NCI-H2196 treated with DMSO at 0.1 percent for 48 hours (cell line): ENCODE measurements at regions not wholly inside any gene's neighbourhood (a gene's known extent, or its start where the extent isn't known, plus 50 kb on each side); places are given as distances from the start of the nearest gene placed in this dataset.

ENCODE experiments used
- DNase-seq: peaks from one replicate; lab custom pipeline; 2025; ENCODE audit not compliant: unreplicated experiment; lab: John Stamatoyannopoulos, UW

DNA sequence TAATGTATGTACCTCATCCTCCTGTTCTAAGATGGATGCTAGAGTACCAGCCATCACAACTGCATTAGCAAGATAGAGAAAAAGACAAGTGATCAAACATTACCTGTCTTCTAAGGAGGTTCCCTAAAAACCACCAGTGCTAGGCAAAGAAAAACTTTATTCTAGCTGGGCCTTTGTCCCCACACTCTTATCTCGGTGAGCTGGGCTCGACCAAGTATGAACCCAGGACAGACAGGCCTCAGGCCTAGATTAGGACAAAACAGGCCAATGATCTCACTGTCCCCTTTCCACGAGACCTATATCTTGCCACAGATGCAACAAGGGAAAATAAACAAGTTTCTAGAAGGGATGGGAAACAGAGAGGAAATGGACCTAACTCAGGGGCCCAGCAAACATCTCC lies 127.6 kb upstream of the PKDCC start:
- DNase-seq: no peak

DNA sequence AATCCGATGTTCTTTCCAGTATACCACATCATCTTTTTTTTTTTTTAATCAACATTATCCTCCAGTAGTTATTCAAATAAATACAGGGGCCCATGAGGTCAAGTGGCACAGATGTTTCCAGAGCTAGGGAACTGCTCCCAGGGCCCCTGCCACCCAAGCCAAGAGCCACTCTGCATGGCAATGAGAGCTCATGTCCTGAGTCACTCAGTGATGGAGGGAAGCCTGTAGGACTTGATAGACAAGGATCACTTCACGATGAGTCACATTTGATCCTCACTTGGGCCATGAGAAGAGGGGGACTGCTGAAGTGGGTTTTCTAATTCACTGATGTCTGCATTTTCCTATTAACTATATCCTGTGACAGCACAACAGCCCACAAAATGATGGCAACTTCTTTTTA lies 127.0 kb upstream of the PKDCC start:
- DNase-seq: no peak

DNA sequence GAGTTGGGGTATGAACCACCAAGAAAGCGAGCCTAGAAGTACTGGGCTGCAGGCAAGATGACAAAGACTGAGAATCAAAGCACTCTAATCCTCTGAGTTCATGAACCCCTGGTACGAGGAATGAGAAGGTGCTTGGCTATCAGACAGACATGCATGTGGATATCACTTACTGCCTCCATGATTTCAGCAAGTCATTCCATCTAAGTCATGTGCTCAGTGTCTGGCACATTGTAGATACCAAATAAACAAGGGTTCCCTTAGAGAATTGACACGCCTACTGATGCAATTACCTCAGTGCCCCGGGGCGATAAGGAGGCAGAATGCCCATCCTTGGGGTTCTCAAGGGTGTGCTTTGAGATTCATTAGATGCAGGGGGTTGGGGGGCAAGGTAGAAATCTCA lies 125.6 kb upstream of the PKDCC start:
- DNase-seq: no peak

DNA sequence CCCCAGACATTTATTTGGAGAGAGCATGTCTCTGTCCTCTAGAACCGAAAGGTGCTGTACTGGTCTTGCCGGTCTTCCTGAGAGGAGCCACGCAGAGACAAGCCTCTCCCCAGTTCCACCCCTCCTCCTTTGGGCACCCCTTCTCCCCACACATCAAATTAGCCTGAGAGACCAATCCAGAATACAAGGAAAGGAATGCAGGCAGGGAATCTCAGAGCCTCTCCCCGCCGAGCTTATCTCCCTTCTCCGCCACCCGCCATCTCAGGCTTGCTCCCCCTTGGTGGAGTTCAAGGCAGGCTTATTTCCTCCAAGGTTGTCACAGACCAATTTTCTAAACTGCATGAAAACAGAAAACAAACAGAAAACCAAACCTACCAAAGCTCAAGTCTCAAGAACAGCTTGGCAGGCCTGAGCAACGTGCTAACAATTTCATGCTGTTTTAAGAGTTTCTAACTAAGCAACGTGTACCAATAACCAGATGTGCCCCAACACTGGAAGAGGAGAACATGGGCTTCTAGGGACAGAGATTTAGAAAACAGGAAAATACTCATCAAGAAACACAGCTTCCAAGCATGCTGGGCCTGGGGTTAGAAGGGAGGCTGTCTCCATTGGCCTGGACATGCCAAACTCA lies 124.5 kb upstream of the PKDCC start:
- no peak for DNase-seq

DNA sequence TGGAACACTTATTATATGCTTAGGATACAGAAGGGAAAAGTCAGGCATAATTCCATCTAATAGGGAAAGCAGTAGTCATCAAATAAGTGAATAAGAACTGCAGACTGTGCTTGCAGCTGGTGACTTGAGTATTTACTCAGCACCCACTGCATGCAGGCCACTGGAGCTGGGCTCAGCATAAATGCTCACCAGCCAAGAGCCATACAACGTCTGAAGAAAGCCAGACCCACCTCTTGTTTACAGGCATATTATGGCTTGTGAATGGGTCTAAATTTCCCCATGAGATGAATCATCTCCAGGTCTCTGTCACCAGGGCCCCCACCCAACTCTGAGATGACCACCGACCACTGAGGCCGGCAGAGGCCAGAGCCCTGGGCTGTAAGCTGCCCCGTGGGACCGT lies 123.8 kb upstream of the PKDCC start:
- no peak for DNase-seq

DNA sequence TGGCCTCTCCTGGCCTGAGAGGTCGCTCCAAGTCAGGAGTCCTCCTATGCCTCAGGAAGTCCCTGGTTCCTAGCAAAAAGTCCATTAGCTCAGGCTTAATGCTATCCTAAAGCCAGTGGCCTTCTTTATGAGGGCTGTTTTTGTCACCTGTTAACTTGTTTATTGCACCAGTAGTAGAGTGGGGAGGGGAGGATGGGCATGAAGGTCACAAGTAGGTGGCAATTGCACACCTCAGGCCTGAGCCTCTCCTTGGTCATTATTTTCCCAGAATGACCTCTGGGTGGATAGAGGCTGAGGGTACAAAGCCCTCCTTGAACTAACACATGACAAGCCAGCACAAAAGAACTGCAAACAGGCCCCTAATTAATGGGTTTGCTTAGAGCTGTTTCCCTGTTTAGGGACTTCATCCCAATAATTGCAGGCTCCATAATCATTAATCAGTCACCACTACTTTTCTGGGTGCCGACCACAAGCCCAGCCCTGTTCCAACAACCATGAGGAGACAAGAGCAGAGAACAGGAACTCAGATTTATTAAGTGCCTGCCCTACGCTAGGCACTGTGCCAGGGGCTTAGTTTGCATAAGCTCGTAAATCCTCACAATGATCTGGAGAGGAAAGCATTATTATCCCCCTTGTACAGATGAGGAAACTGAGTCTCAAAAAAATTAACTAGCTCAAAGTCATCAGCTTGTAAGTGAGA lies 123.0 kb upstream of the PKDCC start:
- DNase-seq: no peak

DNA sequence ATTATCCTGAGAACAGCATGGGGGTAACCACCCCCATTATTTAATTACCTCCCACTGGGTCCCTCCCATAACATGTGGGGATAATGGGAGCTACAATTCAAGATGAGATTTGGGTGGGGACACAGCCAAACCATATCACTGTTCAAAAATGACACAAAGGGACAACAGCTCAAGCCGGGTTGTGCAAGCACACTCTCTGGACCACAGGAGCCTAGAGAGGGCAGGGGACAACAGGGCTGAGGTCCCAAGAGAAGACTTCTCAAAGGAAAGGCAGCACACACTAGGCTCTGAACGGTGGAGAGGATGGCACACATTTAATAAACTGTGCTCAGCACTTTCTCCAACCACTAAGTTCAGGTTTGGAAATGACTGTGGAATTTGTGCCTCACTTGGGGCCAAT lies 122.1 kb upstream of the PKDCC start:
- no peak for DNase-seq

DNA sequence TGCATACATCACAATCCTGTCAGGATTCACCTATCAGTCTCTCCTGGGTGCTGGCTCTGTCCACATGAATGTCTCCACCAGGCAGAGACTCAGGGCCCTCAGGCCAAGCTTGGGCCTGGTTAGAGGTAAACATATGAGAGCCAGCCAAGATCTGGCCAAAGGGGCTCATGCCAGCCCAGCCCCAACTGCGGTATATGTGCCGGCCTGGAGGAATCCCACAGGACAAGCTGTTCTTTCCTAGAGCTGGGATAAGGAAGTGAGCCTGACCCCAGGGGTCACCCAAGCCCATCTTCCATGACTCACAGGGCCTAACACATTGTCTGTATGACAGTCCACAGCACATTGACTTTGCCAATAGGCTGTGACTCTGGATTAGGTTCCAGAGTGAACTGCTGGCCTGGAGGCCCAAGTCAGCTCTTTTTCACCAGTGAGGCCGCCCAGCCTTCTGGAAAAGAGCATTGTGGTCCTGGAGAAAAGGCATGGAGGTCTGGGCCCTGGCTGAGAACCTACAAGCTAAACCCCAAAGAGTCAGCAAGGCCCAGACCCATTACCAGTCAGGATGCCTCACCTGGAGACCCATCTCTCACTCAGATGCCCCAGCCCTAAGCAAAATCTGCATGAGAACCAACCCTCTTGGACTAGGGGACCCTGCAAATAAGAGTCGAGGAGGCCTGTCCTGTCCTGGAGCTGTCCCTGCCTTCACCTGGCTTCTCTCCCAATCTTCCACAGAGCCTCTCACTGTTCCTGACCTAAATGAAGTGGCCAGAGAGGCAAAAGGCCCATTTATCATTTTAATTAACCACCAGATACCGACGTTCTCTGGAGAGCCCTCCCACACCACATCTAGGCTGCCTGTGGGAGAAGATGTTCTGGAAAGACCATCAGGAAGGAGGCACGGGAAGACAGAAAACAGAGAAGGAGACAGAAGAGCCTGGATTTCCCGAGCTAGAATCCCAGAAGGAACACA lies 120.9 kb upstream of the PKDCC start:
- no peak for DNase-seq

DNA sequence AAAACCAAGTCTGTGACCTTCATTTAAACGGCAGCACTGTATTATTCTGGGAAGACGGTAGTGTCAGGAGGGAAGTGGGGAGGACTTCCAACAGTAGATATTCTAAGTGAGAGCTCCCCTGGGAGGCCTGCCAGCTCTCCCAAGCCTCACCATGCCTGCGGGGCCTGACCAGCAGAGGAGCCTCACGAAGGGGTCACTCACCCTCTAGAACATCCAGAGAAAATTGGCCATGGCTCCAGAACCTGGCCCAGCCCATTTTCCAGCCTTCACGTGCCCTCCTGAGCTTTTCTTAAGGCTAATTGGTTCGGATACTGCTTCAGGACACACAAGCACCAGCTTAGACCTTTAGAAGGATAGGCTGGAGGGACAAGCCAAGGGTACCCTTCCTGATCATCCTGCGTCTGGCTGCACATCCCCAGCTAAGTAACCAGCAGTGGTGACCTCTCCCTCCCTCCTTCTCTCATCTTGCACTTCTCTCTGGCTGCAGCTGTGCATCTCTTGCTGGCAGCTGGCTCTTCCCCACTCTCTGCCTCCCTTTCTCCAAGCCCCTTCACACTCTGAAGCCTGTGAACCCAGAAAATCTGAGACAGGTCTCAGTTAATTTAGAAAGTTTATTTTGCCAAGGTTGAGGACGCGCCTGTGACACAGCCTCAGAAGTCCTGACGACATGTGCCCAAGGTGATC lies 120.1 kb upstream of the PKDCC start:
- no peak for DNase-seq

DNA sequence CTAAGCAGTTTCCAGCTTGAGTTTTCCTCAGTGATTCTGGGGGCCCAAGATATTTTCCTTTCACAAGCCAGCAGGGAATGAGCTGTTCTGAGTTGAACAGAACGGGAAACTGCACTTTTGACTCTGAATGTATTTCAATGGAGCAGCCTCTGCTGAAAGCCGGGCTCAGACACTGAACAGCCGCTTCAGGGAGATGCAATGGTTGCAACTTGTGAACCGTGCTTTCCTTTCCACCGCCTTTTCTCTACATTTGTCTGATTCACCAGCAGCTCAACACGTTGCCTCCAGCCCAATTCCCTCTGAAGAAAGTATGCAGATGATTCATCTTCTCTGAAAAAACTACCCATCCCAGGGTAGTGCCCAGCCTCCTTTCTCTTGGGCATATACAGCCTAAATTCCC lies 119.3 kb upstream of the PKDCC start:
- DNase-seq: no peak

DNA sequence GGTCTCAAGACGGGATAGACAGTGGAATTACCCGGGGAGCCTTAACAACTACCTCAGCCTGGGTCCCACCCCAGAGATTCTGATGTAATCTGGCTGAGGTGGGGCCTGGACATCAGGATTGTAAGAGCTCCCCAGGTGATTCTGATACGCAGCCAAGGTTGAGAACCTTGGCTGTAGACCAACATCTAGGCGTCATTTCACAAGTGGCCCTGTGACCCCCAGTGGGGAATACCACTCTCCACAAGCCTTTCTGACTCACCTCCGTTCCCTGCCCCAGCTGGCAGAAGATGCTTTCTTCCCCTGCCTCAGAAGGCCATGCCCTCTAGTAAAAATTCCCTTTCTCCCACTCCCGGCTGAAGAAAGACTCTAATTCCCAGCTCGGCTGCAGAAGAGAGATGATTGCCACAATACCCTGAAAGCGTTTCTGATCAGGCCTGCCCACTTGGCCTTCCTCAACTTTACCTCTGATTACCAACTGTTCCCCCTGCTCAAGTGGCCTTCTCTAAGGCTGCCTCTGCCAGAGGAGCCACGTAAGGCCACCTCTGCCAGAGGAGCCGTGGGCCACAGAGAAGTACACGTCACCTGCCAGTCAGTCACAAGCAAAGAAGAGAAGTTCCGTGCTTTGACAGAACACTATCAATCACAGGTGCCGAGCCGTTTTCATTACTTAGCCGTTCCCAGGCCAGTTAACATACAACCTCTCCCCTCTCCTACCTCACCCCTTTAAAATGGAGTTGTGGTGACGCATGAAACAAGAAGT lies 116.8 kb upstream of the PKDCC start:
- no peak for DNase-seq

DNA sequence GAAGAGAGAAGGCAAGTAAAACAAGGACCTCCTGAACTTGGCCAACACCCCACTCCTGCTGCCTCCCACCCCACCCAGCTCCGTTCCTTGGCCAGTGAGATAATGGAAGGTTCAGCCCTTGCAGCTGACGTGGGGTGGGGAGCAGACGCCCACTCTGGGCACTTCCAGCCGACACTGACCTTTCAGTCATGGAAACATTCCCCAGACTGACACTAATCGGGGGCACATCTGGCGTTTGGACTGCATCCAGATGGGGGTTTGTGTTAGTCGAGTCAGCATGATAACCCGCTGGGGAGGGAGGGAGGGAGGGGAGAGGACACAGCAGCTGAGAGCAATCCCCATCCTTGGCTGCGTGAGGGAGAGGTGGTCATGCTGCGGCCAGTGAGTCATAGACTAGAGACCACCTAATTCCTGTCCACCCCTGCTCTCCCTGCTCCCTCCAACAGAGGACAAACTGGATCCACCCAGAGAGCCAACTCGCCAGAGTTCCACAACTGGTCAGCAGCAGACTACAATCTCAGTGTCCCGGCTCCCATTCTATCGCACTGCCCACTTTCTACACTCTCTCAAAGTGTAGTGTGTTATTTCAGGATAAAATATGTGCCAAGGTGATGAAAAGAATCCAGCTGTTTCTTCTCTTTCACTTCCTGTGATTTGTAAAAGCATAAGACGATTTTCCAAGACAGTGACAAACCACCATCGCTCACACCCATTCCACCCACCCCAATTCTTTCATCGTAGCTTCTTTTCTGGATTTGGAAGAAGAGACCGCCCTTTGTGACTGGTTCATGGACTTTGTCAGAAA lies 115.4 kb upstream of the PKDCC start:
- no peak for DNase-seq

DNA sequence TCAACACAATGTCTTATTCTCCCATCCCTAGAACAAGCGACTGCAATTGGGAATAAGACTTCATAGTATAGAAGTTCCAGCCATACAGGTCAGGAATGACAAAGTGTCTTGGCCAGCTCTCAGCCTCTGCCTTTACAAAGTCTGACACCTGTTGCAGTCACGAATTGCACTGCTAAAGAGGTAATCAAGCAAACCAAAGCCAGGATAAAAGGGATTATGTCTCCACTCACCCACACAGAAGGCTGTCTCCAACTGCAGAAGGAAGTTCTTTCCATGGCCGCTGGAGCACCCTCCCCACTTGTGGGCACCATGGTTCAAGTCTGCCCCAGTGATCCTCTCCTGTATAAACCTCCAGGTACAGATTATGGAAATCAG lies 114.8 kb upstream of the PKDCC start:
- DNase-seq: no peak

DNA sequence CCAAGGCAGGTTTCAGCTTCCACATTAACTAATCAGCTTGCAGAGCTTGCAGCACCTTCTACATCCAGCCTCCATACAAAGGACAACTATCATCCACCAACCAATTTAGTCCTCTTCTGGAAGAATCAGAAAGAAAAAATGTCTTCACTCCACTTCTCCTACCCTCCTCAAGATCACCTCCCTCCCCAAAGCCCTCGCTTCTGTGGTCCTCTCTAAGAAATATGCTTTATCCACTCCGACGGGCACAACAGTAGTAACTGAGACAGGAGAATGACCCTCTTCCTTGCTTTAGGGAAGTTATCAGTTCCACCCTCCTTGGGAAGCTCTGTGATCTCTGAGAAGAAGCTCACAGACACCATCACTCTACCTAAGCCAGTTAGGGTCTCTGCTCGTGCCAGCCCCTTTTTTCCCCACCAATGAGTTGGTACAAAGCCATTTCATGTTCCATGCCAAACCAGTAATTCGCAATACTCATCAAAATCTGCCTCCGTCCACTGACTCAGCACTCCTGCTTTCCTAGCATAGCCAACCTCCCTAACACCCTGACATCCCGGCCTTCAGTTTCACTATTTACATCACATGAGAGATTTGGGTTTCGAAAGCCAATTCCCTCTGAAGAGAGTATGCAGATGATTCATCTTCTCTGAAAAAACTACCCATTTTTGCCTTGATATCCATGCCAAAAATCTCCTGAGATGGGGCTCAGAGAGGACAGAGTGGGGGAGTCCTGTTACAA lies 114.1 kb upstream of the PKDCC start:
- DNase-seq: no peak

DNA sequence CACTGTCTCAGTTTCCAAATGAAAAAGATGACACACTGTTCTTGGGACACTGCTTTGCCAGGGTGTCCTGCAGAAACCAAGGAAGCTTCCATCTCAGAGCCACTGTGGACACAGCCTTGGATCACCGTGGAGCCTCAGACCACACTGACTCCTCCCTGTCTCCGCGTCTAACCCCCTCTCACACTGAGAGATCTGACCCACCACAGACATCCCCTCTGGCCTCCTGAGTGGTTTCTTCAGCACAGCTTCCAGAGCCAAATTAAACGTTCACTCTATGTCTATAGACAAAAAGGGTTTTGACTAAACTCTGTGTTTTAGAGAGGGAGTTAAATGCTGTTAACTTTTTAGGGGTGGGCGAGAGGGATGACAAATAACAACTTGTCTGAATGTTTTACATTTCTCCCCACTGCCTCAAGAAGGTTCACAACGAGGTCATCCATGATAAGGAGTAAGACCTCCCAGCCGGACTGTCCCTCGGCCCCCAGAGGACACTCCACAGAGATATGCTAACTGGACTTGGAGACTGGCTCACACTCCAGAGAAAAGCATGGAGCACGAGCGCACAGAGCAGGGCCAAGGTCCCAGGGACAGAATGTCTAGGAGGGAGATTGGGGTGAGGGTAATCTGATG lies 113.4 kb upstream of the PKDCC start:
- DNase-seq: no peak

DNA sequence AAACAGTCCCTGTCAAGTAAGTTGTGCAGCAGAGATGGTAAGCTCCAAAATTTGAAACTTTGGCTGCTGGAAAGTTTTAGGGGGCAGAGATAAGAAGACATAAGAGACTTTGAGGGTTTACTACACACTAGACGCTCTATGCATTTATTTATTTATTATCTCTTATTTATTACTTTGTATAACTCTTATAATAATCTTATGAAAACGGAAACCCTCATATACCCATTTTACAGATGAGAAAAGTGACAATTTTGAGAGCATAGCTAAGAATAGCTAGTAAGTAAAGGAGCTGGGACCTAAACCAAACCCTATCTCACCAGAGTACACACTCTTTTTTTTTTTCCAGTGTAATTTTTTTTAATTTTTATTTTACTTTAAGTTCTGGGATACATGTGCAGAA lies 112.8 kb upstream of the PKDCC start:
- no peak for DNase-seq

DNA sequence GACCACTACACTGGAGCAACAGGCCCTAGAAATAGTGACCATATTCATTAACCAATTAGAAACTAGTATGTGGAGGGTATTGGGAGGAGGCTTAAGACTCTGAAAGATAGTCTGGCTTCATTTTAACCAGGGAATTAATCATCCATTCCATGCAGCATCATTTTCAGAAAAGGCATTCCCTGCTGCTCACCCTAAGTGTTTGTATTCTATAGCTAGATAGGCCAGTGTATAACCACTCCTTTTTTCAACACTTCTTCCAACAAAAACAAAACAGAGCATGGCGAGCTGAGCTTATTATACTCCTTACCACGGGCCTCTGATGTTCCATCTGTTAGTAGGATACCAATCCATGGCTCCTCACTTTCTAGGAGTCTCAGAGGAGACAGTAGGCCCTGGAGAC lies 112.0 kb upstream of the PKDCC start:
- no peak for DNase-seq

DNA sequence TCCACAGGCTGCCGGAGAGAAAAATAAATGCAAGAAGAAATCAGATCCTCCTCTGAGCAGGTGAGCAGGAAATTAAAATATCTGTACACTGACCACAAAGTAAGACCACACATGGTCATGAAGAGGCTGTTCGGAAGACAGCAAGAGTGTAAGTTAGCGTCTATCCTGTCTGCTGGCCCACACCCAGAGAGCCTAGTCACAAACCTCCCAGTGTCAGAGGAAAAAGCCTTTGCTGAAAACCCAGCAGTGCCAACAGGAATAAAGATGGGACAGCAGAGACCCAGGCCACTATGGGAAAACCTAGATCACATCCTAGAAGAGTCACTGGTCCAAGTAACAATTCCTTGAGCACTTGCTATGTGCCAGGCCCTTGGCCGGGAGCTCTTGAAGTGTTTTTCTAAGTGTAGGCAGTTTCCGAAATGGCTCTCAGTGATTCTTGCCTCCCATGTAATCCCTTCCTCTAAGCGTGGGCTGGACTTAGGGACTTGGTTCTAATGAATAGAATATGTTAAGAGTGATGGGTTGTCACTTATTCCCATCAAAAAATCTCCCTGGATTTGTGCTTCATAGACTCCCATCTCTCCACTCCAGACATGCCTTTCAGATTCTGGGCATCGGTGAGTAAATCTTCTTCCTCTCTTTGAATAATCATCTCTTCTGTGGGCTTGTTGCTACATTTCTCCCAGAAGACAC lies 110.9 kb upstream of the PKDCC start:
- no peak for DNase-seq
